HepG2 (cell line): ENCODE measurements at regions not wholly inside any gene's neighbourhood (a gene's known extent, or its start where the extent isn't known, plus 50 kb on each side); places are given as distances from the start of the nearest gene placed in this dataset.

Source experiments
- E2F5 ChIP-seq: sonication (generic); formaldehyde crosslinking; conservative IDR thresholded peaks from 2 replicates; pipeline ENCODE4 v1.4.0; 2020; ENCODE audit warnings: missing genetic modification reagents
- FOXA3 ChIP-seq: IDR thresholded peaks from 2 replicates; pipeline ENCODE4 v1.6.1; 2016; ENCODE audit warnings: missing genetic modification reagents, missing compliant biosample characterization
- SNAPC4 ChIP-seq: sonication (generic); formaldehyde crosslinking; IDR thresholded peaks from 2 replicates; pipeline ENCODE4 v1.4.0; 2020; ENCODE audit warnings: mild to moderate bottlenecking, missing genetic modification reagents
- ZBTB25 ChIP-seq: IDR thresholded peaks from 2 replicates; pipeline ENCODE4 v1.6.1; 2018; ENCODE audit warnings: missing genetic modification reagents
- ZBTB34 ChIP-seq: sonication (generic); formaldehyde crosslinking; IDR thresholded peaks from 2 replicates; pipeline ENCODE4 v1.8.0; 2022; ENCODE audit warnings: mild to moderate bottlenecking, missing genetic modification reagents
- ZFP36L1 ChIP-seq: sonication (generic); formaldehyde crosslinking; IDR thresholded peaks from 2 replicates; pipeline ENCODE4 v1.8.0; 2022; ENCODE audit warnings: mild to moderate bottlenecking, missing genetic modification reagents, moderate library complexity

GRCh38 chr21:22297575-22297974, 1299.4 kb downstream of the NCAM2 start (continued):
- TF ChIP-seq SNAPC4 (CRISPR knock-in tag) (no peak), ZBTB25 (no peak), ZBTB34 (CRISPR knock-in tag) (no peak), FOXA3 (CRISPR knock-in tag) (no peak), E2F5 (no peak), ZFP36L1 (CRISPR knock-in tag) (no peak)
